Pancreas (tissue), 10 donors: ENCODE measurements at regions not wholly inside any gene's neighbourhood (a gene's known extent, or its start where the extent isn't known, plus 50 kb on each side); places are given as distances from the start of the nearest gene placed in this dataset.
A peak's percentile ranks its signal among the peaks of the same experiment; 100 is the strongest.

Source experiments
- ATAC-seq, 4 donors: fragments of 200-7000 bp; cut with Tn5 transposase; one replicate each; pipeline versions ENCODE4 v1.8.0 to v1.9.1; 2020; ENCODE audit warnings: mild to moderate bottlenecking in 4 of 4, moderate library complexity in 4 of 4
- DNase-seq, 6 donors: peaks; one replicate each; pipeline ENCODE4 v3.0.0-alpha.2; 2020
- FAIRE-seq: peaks from 2 replicates; lab custom pipeline; 2012; peaks lifted over from hg19 to GRCh38; lab: Jason Lieb, UNC
- H3K27ac ChIP-seq, 4 donors: fragments of 200-600 bp; sonication (generic); 1 replicate in 3 of 4; 2 replicates in 1 of 4; pipeline versions ENCODE4 v1.5.0 to v1.8.0; 2020
- H3K27me3 ChIP-seq, 4 donors: fragments of 200-600 bp; one replicate each; pipeline ENCODE4 v1.8.0; 2021
- H3K36me3 ChIP-seq, 3 donors: fragments of 200-600 bp; sonication (generic) in 1 of 3; one replicate each; pipeline versions ENCODE4 v1.5.0 to v1.8.0; 2020 to 2021
- H3K4me1 ChIP-seq, 3 donors: fragments of 200-600 bp; one replicate each; pipeline ENCODE4 v1.8.0; 2021
- H3K4me3 ChIP-seq, 4 donors: fragments of 200-600 bp; sonication (generic) in 2 of 4; one replicate each; pipeline versions ENCODE4 v1.5.0 to v1.8.0; 2020 to 2021
- H3K9me3 ChIP-seq, 4 donors: fragments of 200-600 bp; one replicate each; pipeline ENCODE4 v1.8.0; 2021
- CTCF ChIP-seq, 4 donors: fragments of 200-600 bp; sonication (generic) in 3 of 4; IDR thresholded peaks; one replicate each; pipeline versions ENCODE4 v1.5.0 to v1.8.0; 2021; ENCODE audit warnings: antibody characterized with exemption in 4 of 4
- whole genome bisulfite sequencing, 2 donors: extraction: QIAGEN DNeasy Blood & Tissue Kit; methylation state at CpG; one replicate each; pipeline ENCODE4 v1.1.7; 2013; 5-methylcytosine and 5-hydroxymethylcytosine counted together
- intact Hi-C, 3 donors: fragments of 100-400 bp; cut with DNase I; formaldehyde crosslinking; loops; one replicate each; pipeline versions ENCODE4 v1.11.1 to v1.14.2; 2022
- donor health status: healthy with polysubstance abuse.
- donor health status: DM: no; HTN: no; CAD: no; lungs with moderate emphysema.
- donor health status: DM: no; HTN: no; CAD: no.
- donor health status: control.
- donor health status: control.
- donor health status: Bipolar disorder and iron deficiency.
- donor health status: DM: yes; HTN: yes; CAD: no.
- donor health status: DM: no; HTN: no; CAD: no.
- donor health status: DM: no; HTN: no; CAD: no.
- donor health status: DM: yes; HTN: yes; CAD: no.

GRCh38 chr20:11247046-11248010 is 573.5 kb upstream of the JAG1 start:
- FAIRE-seq (no peak), ATAC-seq (no peak), DNase-seq (no peak)
- intact Hi-C loops: no loop called here
- Histone ChIP-seq H3K27me3 (no peaks in the 10 kb centered on the region), H3K27ac (no peak overlapping the region), H3K9me3 (no peaks in the 10 kb centered on the region), H3K36me3 (no peaks in the 10 kb centered on the region), H3K4me3 (no peak overlapping the region), H3K4me1 (no peaks in the 10 kb centered on the region)
- no peak for TF ChIP-seq CTCF (IDR thresholded peaks at IDR 0.05)
- 75 to 84% methylated on average over 11 of the region's 11 CpGs for WGBS, 2 donors

GRCh38 chr20:11248011-11248409 is 574.2 kb upstream of the JAG1 start:
- no peaks in the 10 kb centered on the region for H3K36me3 ChIP-seq
- intact Hi-C loops: no loop called here
- H3K4me3 ChIP-seq: no peak overlapping the region
- TF ChIP-seq CTCF (IDR thresholded peaks at IDR 0.05): no peak
- DNase-seq (no peak), ATAC-seq (no peak), FAIRE-seq (no peak)
- H3K27me3 ChIP-seq: no peaks in the 10 kb centered on the region
- H3K9me3 ChIP-seq: no peaks in the 10 kb centered on the region
- no peaks in the 10 kb centered on the region for H3K4me1 ChIP-seq
- no peak overlapping the region for H3K27ac ChIP-seq
- 71 to 87% methylated on average over 3 of the region's 3 CpGs for WGBS, 2 donors

- H3K27me3 ChIP-seq: no peaks in the 10 kb centered on the region
- intact Hi-C loops: no loop called here
- H3K9me3 ChIP-seq: no peaks in the 10 kb centered on the region
- FAIRE-seq: no peak
- no peak overlapping the region for H3K4me3 ChIP-seq
- no peak overlapping the region for H3K27ac ChIP-seq
- H3K36me3 ChIP-seq: no peaks in the 10 kb centered on the region
- no peaks in the 10 kb centered on the region for H3K4me1 ChIP-seq
- ATAC-seq: peak in 1 of 4 donors; percentile 31
- 32 to 40% methylated on average over 9 of the region's 9 CpGs for WGBS, 2 donors
- TF ChIP-seq CTCF (IDR thresholded peaks at IDR 0.05): no peak
- no peak for DNase-seq
These were observed 575.2 kb upstream of the JAG1 start for GRCh38 chr20:11248687-11249638.

GRCh38 chr20:11249683-11250082 is 575.9 kb upstream of the JAG1 start:
- H3K9me3 ChIP-seq: no peaks in the 10 kb centered on the region
- H3K27ac ChIP-seq: no peak overlapping the region
- no peaks in the 10 kb centered on the region for H3K27me3 ChIP-seq
- no peak for FAIRE-seq
- no peak for ATAC-seq
- no peak for TF ChIP-seq CTCF (IDR thresholded peaks at IDR 0.05)
- 81 to 82% methylated on average over 2 of the region's 2 CpGs for WGBS, 2 donors
- H3K4me1 ChIP-seq: no peaks in the 10 kb centered on the region
- H3K36me3 ChIP-seq: no peaks in the 10 kb centered on the region
- DNase-seq: no peak
- H3K4me3 ChIP-seq: no peak overlapping the region
- intact Hi-C loops: no loop called here
